Hematopoietic multipotent progenitor cell treated with erythropoietin and hydrocortisone succinate and interleukin-3 and kit ligand, for 4 days (in vitro differentiated cells): ENCODE measurements at regions not wholly inside any gene's neighbourhood (a gene's known extent, or its start where the extent isn't known, plus 50 kb on each side); places are given as distances from the start of the nearest gene placed in this dataset.

Experiments
- DNase-seq: peaks from one replicate; pipeline ENCODE4 v3.0.0-alpha.2; 2015

GRCh38 chr20:22922987-22923386, 112.1 kb upstream of the SSTR4 start:
- no peak for DNase-seq

DNA sequence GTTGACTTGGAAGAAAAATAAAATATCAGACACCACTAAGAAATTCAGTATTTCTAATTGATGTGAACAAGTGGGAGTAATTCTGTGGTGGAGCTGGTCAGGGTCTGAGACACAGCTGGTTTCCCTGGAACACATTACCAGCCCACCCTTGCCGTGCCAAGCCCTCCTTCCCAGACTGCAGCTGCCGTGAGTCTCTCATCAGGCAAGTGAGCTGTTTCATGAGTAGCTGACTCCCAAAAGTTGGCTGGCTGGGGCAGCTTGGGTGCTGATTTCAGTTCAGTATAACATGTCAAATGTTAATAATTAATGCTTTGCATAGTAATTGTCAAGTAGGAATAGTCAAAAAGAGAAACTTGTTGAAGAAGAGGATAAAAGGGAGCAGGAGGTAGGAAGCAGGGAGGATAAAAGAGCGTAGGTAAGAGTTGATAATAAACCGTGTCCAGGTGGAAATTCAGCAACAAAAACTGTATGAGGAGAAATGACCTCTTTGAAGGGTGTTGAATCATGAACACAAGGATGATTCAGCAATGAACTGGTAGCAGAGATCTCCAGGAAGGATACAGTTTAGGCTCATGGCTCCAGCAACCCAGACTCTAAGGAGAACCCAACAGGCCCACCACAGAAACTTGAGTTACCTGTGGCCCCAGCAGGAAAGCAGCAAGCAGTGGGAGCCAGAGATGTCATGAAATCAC, 110.9 kb upstream of the SSTR4 start:
- no peak for DNase-seq

GRCh38 chr20:22924949-22925612, 110.0 kb upstream of the SSTR4 start:
- peak; percentile 63 for DNase-seq

DNA sequence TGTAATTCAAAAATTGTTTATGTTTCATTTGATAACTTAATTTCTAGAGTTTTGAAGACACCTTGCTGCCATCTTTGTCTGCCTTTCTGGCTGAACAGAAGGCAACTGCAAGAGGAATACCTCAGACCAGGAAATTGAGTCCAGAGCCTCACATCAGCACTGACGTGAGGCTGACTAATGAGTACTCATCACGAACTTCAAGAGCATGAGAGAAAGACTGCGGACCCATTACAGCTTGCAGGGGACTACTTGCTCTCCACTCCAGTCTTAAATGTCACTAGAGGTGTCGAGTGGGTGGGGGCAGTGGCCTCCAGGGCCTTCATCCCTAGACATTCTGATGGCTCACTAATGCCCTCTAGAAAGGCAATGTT, 109.5 kb upstream of the SSTR4 start:
- no peak for DNase-seq

- no peak for DNase-seq
Measured at GRCh38 chr20:22927537-22927936, 107.6 kb upstream of the SSTR4 start.

DNA sequence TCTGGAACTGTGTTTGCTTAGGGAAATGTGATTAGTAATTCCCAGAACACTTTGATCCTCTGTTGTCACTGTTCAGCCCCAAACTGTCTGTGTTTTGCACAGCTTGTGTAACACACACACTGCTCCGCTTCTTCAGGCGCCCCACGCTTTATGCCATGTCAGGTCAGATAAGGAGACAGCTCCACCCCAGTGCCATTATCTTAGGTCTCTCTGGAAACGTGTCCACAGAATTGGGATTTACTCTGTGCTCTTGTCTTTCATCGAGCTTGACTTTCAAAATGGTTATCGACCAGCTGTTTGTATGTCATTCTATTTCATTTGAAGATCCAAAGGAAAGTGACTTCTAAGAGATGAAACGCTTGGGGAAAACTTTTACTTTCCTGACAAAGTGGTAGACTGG, 106.4 kb upstream of the SSTR4 start:
- DNase-seq, result peak; percentile 57

- DNase-seq, result no peak
Measured at GRCh38 chr20:22929661-22930060, 105.5 kb upstream of the SSTR4 start.

DNA sequence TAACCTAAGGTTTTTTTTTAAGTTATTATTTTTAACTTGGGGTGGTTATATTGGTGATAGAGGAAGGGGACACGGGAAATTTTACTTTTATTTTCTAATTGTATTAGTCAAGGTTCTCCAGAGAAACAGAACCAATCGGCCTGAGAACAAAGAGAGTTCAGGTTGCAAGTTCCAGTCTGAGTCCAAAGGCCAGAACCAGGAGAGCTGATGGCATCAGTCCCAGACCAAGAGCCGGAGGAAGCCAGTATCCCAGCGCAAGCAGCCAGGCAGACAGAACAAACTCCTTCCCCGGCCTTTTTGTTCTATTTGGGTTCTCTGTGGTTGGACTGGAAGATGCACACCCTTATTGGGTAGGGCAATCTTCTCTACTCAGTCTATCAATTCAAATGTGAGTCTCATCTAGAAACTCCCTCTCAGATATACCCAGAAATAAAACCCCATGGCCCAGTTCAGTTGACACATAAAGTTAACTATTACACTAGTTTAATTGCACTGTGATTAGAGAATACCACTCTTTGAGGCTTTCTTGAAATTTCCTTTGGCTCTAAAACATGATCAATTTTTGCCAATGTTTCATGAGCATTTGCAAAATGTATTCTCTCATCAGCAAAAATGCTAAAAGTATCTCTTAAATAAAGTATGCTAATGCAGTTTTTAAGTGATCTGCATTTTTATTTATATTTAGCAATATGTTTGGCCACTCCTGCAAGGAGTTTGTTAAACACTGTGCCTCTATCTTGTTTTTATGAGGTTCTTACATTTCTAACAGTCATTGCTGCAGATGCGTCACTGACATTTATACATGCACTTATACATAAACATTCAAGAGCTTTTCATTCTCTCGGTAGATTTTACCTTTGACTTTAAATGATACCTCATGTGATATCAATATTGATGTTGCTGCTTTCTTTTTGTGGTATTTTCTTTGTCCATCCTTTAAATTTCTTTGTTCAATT, 103.2 kb upstream of the SSTR4 start:
- no peak for DNase-seq

- DNase-seq, result no peak
Measured at GRCh38 chr20:22939181-22939580, 95.9 kb upstream of the SSTR4 start.

DNA sequence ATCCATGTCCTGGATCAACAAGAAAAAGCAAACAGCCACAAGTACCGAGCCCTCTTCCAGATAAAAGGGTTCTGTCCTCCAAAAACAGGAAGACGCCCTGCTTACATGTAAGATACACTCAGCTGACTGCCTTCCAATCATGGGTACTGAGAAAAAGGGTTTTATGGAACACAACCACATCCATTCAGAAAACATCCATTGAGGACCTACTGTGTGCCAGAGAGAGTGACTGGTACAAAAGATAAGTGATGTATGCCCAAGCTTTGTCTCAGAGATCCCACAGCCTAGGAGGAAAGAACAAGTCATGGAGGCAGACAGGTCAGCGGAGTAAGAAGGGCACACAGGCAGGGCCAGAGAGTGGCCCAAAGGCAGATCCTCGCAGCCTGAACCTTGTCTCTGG, 94.8 kb upstream of the SSTR4 start:
- peak; percentile 37 for DNase-seq

DNA sequence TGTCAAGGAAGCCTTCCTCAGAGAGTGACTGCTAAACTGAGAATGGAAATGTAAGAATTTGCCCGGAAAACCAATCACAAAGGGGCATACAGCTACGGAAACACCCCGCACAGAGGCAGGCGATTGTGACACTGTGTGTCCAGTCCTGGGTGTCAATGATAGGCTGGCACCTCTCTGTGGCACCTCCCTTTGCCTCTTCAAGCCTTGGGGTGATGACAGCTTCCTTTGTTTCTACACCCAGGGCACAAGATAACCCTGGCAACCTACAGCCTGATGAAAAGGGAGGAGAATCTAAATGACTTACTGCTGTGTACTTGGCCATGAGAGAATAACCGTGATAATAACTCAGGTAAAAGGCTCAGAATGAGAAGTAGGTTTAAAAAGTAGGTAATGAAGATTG, 93.6 kb upstream of the SSTR4 start:
- DNase-seq, result no peak

GRCh38 chr20:22942742-22943141, 92.4 kb upstream of the SSTR4 start:
- DNase-seq, result no peak

- no peak for DNase-seq
Measured at GRCh38 chr20:22944062-22944461, 91.0 kb upstream of the SSTR4 start.

DNA sequence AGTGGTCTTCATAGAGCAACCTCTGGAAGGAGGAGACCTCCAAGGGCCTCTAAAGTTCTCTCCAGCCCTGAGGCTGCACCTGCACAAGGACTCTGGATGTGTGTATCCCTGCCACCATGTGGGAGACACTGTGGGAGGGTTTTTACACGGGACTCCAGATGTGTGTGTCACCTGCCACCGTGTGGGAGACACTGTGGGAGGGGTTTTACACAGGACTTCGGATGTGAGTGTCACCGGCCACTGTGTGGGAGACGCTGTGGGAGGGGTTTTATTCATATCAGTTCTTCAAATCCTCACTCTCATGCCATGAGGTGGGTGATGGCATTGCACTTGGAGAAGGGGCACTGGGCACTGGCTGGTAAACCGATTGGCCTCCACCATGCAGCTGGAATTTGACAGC, 90.2 kb upstream of the SSTR4 start:
- DNase-seq, result no peak

GRCh38 chr20:22946596-22946995, 88.5 kb upstream of the SSTR4 start:
- no peak for DNase-seq

- no peak for DNase-seq
Measured at GRCh38 chr20:22949331-22950109, 85.6 kb upstream of the SSTR4 start.

GRCh38 chr20:22951966-22952365, 83.1 kb upstream of the SSTR4 start:
- no peak for DNase-seq

GRCh38 chr20:22954661-22955060, 80.5 kb upstream of the SSTR4 start:
- DNase-seq, result no peak

GRCh38 chr20:22958390-22958789, 76.7 kb upstream of the SSTR4 start:
- DNase-seq, result no peak

DNA sequence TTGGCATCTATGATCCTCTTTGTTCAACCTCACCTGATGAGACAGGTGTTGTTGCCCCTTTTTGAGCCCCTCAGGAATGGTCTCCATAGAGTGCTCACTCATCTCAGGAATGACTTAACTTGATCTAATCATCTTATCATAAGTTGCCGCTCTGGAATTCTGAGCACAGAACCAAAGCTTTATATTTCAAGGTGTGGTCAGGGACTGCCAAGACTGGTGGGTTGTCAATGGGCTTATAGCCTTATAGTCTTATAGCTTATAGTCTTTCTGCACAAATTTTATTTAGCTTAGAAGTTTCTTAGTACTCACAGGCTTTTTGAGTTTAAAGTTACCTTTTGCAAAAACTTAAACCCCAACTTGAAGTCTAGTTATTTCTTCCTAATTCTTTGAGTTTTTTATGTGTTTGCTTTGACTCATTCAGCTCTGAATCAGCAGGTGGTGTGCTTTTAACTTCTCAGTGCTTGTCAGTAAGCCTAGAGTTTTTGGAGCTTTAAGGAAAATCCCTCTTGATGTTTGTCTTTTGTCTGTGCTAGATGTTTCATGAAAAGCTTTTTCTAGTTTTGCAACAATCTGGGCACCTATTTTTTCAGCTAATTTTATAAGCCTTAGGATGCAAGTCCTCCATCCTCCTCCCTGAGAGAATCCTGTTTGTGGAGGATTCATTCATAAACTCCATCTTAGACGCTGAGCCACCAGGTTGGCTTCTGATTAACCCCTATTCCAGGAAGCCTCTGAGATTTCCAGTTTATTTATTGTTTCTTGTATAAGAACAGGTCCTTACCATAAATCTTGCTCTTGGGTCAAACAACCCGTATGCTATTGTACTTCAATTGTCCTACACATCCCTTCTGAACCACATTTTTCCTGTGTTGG, 72.3 kb upstream of the SSTR4 start:
- DNase-seq, result no peak

GRCh38 chr20:22963581-22963980, 71.5 kb upstream of the SSTR4 start:
- DNase-seq, result no peak
